ENCODE measurements at regions not wholly inside any gene's neighbourhood (a gene's known extent, or its start where the extent isn't known, plus 50 kb on each side); places are given as distances from the start of the nearest gene placed in this dataset.

GRCh38 chr18:43213816-43214215 lies 63.5 kb downstream of the SYT4 start:
- Histone ChIP-seq H3K14ac (ENCODE audit: low read length in 2 of 2) (no peak overlapping the region), H2BK12ac (ENCODE audit: low read length in 2 of 2) (no peak overlapping the region), H3K9me3 (ENCODE audit: control insufficient read depth, low read length) (no peaks in the 10 kb centered on the region), H3K4me2 (ENCODE audit: low read length, poor library complexity, severe bottlenecking) (no peak overlapping the region), H3K79me1 (replicated peaks; ENCODE audit: low read length, poor library complexity, severe bottlenecking) (no peaks in the 10 kb centered on the region), H3K9ac (ENCODE audit: low read length) (no peak overlapping the region), H3K36me3 (ENCODE audit: control insufficient read depth in 1 of 2, insufficient read depth in 2 of 2, low read depth in 1 of 2, low read length in 2 of 2) (no peaks in the 10 kb centered on the region), H2BK120ac (ENCODE audit: low read depth, low read length) (no peak overlapping the region), H4K91ac (ENCODE audit: low read length) (no peak overlapping the region), H2AK5ac (ENCODE audit: low read length, severe bottlenecking) (no peak overlapping the region), H3K4me3 (ENCODE audit: insufficient read depth in 1 of 2, low read depth in 1 of 2, low read length in 2 of 2) (no peak overlapping the region), H3K4ac (ENCODE audit: low read depth in 1 of 2, low read length in 2 of 2) (no peak overlapping the region), H3K27me3 (ENCODE audit: control insufficient read depth in 1 of 2, insufficient read depth in 1 of 2, low read length in 2 of 2) (no peaks in the 10 kb centered on the region), H3K18ac (ENCODE audit: low read depth in 1 of 2, low read length in 2 of 2) (no peak overlapping the region), H3K27ac (ENCODE audit: low read length, poor library complexity, severe bottlenecking) (no peak overlapping the region), H4K8ac (ENCODE audit: low read length) (no peak overlapping the region), H2BK5ac (ENCODE audit: low read depth, low read length, poor library complexity, severe bottlenecking) (no peak overlapping the region), H2AFZ (ENCODE audit: low read depth, low read length) (no peak overlapping the region), H3K4me1 (ENCODE audit: control insufficient read depth, insufficient read depth, low read depth, low read length) (no peaks in the 10 kb centered on the region), H3K23ac (ENCODE audit: low read length in 2 of 2) (no peak overlapping the region), H2BK15ac (ENCODE audit: low read depth, poor library complexity, severe bottlenecking) (no peak overlapping the region)
- no peak for DNase-seq
- 100% methylated on average over 4 of the region's 4 CpGs for WGBS

- H3K79me1 ChIP-seq (replicated peaks; ENCODE audit: low read length, poor library complexity, severe bottlenecking) = no peaks in the 10 kb centered on the region
- no peak overlapping the region for H3K4me2 ChIP-seq (ENCODE audit: low read length, poor library complexity, severe bottlenecking)
- H2BK15ac ChIP-seq (ENCODE audit: low read depth, poor library complexity, severe bottlenecking) = no peak overlapping the region
- H3K14ac ChIP-seq (ENCODE audit: low read length in 2 of 2) = no peak overlapping the region
- no peak overlapping the region for H2AFZ ChIP-seq (ENCODE audit: low read depth, low read length)
- H4K91ac ChIP-seq (ENCODE audit: low read length) = no peak overlapping the region
- H3K27ac ChIP-seq (ENCODE audit: low read length, poor library complexity, severe bottlenecking) = no peak overlapping the region
- no peak overlapping the region for H3K4ac ChIP-seq (ENCODE audit: low read depth in 1 of 2, low read length in 2 of 2)
- DNase-seq = no peak
- no peaks in the 10 kb centered on the region for H3K36me3 ChIP-seq (ENCODE audit: control insufficient read depth in 1 of 2, insufficient read depth in 2 of 2, low read depth in 1 of 2, low read length in 2 of 2)
- H3K18ac ChIP-seq (ENCODE audit: low read depth in 1 of 2, low read length in 2 of 2) = no peak overlapping the region
- no CpG with 5 or more reads among the region's 1 CpG for WGBS
- H2BK120ac ChIP-seq (ENCODE audit: low read depth, low read length) = no peak overlapping the region
- no peak overlapping the region for H2AK5ac ChIP-seq (ENCODE audit: low read length, severe bottlenecking)
- no peak overlapping the region for H3K23ac ChIP-seq (ENCODE audit: low read length in 2 of 2)
- H3K27me3 ChIP-seq (ENCODE audit: control insufficient read depth in 1 of 2, insufficient read depth in 1 of 2, low read length in 2 of 2) = no peaks in the 10 kb centered on the region
- H4K8ac ChIP-seq (ENCODE audit: low read length) = no peak overlapping the region
- no peak overlapping the region for H3K9ac ChIP-seq (ENCODE audit: low read length)
- no peaks in the 10 kb centered on the region for H3K4me1 ChIP-seq (ENCODE audit: control insufficient read depth, insufficient read depth, low read depth, low read length)
- H2BK12ac ChIP-seq (ENCODE audit: low read length in 2 of 2) = no peak overlapping the region
- no peak overlapping the region for H3K4me3 ChIP-seq (ENCODE audit: insufficient read depth in 1 of 2, low read depth in 1 of 2, low read length in 2 of 2)
- no peaks in the 10 kb centered on the region for H3K9me3 ChIP-seq (ENCODE audit: control insufficient read depth, low read length)
- H2BK5ac ChIP-seq (ENCODE audit: low read depth, low read length, poor library complexity, severe bottlenecking) = no peak overlapping the region
These were observed 66.2 kb downstream of the SYT4 start for GRCh38 chr18:43211059-43211458.

GRCh38 chr18:43195421-43195820 lies 79.9 kb upstream of the RIT2 start:
- H2BK15ac ChIP-seq (ENCODE audit: low read depth, poor library complexity, severe bottlenecking) = no peak overlapping the region
- no peak overlapping the region for H3K4ac ChIP-seq (ENCODE audit: low read depth in 1 of 2, low read length in 2 of 2)
- no peak overlapping the region for H2AFZ ChIP-seq (ENCODE audit: low read depth, low read length)
- no peak overlapping the region for H3K4me3 ChIP-seq (ENCODE audit: insufficient read depth in 1 of 2, low read depth in 1 of 2, low read length in 2 of 2)
- H3K14ac ChIP-seq (ENCODE audit: low read length in 2 of 2) = no peak overlapping the region
- H3K27me3 ChIP-seq (ENCODE audit: control insufficient read depth in 1 of 2, insufficient read depth in 1 of 2, low read length in 2 of 2) = no peaks in the 10 kb centered on the region
- H3K36me3 ChIP-seq (ENCODE audit: control insufficient read depth in 1 of 2, insufficient read depth in 2 of 2, low read depth in 1 of 2, low read length in 2 of 2) = no peaks in the 10 kb centered on the region
- no peak overlapping the region for H3K4me2 ChIP-seq (ENCODE audit: low read length, poor library complexity, severe bottlenecking)
- H2AK5ac ChIP-seq (ENCODE audit: low read length, severe bottlenecking) = no peak overlapping the region
- H2BK5ac ChIP-seq (ENCODE audit: low read depth, low read length, poor library complexity, severe bottlenecking) = no peak overlapping the region
- no peak overlapping the region for H3K23ac ChIP-seq (ENCODE audit: low read length in 2 of 2)
- no peak for DNase-seq
- H4K91ac ChIP-seq (ENCODE audit: low read length) = no peak overlapping the region
- H3K4me1 ChIP-seq (ENCODE audit: control insufficient read depth, insufficient read depth, low read depth, low read length) = no peaks in the 10 kb centered on the region
- H3K9me3 ChIP-seq (ENCODE audit: control insufficient read depth, low read length) = no peaks in the 10 kb centered on the region
- H4K8ac ChIP-seq (ENCODE audit: low read length) = no peak overlapping the region
- H3K79me1 ChIP-seq (replicated peaks; ENCODE audit: low read length, poor library complexity, severe bottlenecking) = no peaks in the 10 kb centered on the region
- no peak overlapping the region for H3K18ac ChIP-seq (ENCODE audit: low read depth in 1 of 2, low read length in 2 of 2)
- WGBS = no CpG with 5 or more reads among the region's 1 CpG
- no peak overlapping the region for H2BK120ac ChIP-seq (ENCODE audit: low read depth, low read length)
- no peak overlapping the region for H3K27ac ChIP-seq (ENCODE audit: low read length, poor library complexity, severe bottlenecking)
- H3K9ac ChIP-seq (ENCODE audit: low read length) = no peak overlapping the region
- H2BK12ac ChIP-seq (ENCODE audit: low read length in 2 of 2) = no peak overlapping the region

- no peak overlapping the region for H3K14ac ChIP-seq (ENCODE audit: low read length in 2 of 2)
- H3K9me3 ChIP-seq (ENCODE audit: control insufficient read depth, low read length) = no peaks in the 10 kb centered on the region
- DNase-seq = no peak
These were observed 77.9 kb upstream of the RIT2 start for GRCh38 chr18:43193336-43193735.

More at GRCh38 chr18:43193336-43193735, 77.9 kb upstream of the RIT2 start:
- Histone ChIP-seq H3K36me3 (ENCODE audit: control insufficient read depth in 1 of 2, insufficient read depth in 2 of 2, low read depth in 1 of 2, low read length in 2 of 2) (no peaks in the 10 kb centered on the region), H3K4me1 (ENCODE audit: control insufficient read depth, insufficient read depth, low read depth, low read length) (no peaks in the 10 kb centered on the region), H3K9ac (ENCODE audit: low read length) (no peak overlapping the region), H3K4ac (ENCODE audit: low read depth in 1 of 2, low read length in 2 of 2) (no peak overlapping the region), H2AK5ac (ENCODE audit: low read length, severe bottlenecking) (no peak overlapping the region), H2BK5ac (ENCODE audit: low read depth, low read length, poor library complexity, severe bottlenecking) (no peak overlapping the region), H3K27me3 (ENCODE audit: control insufficient read depth in 1 of 2, insufficient read depth in 1 of 2, low read length in 2 of 2) (no peaks in the 10 kb centered on the region), H3K4me3 (ENCODE audit: insufficient read depth in 1 of 2, low read depth in 1 of 2, low read length in 2 of 2) (no peak overlapping the region), H2BK15ac (ENCODE audit: low read depth, poor library complexity, severe bottlenecking) (no peak overlapping the region), H3K27ac (ENCODE audit: low read length, poor library complexity, severe bottlenecking) (no peak overlapping the region), H4K8ac (ENCODE audit: low read length) (no peak overlapping the region), H3K79me1 (replicated peaks; ENCODE audit: low read length, poor library complexity, severe bottlenecking) (no peaks in the 10 kb centered on the region), H3K23ac (ENCODE audit: low read length in 2 of 2) (no peak overlapping the region), H2BK12ac (ENCODE audit: low read length in 2 of 2) (peak overlapping the region in 1 of 2 experiments; percentile 86), H3K18ac (ENCODE audit: low read depth in 1 of 2, low read length in 2 of 2) (no peak overlapping the region), H4K91ac (ENCODE audit: low read length) (no peak overlapping the region), H2BK120ac (ENCODE audit: low read depth, low read length) (no peak overlapping the region), H2AFZ (ENCODE audit: low read depth, low read length) (no peak overlapping the region), H3K4me2 (ENCODE audit: low read length, poor library complexity, severe bottlenecking) (no peak overlapping the region)
- 94% methylated on average over 2 of the region's 2 CpGs for WGBS

Measured in mesenchymal stem cell (in vitro differentiated cells and primary cell).